HCT116 (cell line): ENCODE measurements at regions not wholly inside any gene's neighbourhood (a gene's known extent, or its start where the extent isn't known, plus 50 kb on each side); places are given as distances from the start of the nearest gene placed in this dataset.

Source experiments
- ATAC-seq: fragments of 200-7000 bp; cut with Tn5 transposase; 2 replicates; pipeline ENCODE4 v1.9.1; 2020; ENCODE audit warnings: mild to moderate bottlenecking, moderate library complexity
- BruUV-seq: library from RNA; stranded (reverse); fragments of 400-500 nt; replicated peaks from 2 replicates; lab custom pipeline; 2021; lab: Mats Ljungman, UMichigan
- CTCF ChIA-PET: fragments of 300-600 bp; sonication (Branson Sonifier 250); formaldehyde crosslinking; loops from one replicate; lab custom pipeline; 2021; ENCODE audit warnings: antibody characterized with exemption; lab: Charles Lee
- POLR2A ChIA-PET: fragments of 300-600, 350-600 bp; sonication (Branson Sonifier 250); formaldehyde crosslinking; loops from one replicate; lab custom pipeline; 2021; ENCODE audit warnings: antibody characterized with exemption; lab: Charles Lee
- RAD21 ChIA-PET, 2 experiments: fragments of 300-600 bp; sonication (Branson Sonifier 250); formaldehyde crosslinking; loops; one replicate each; lab custom pipeline; 2023; ENCODE audit warnings: low total read pairs in 2 of 2; ENCODE audit not compliant: uncharacterized antibody in 2 of 2, unreplicated experiment in 2 of 2, low non-redundant PET in 1 of 2; lab: Charles Lee
- DNase-seq: peaks from one replicate; pipeline ENCODE4 v3.0.0-alpha.2; 2010; ENCODE audit warnings: low read depth, low spot score
- H2AFZ ChIP-seq: fragments of 200-600 bp; shearing (Covaris generic), sonication (generic); 2 replicates; pipeline ENCODE4 v1.6.1; 2017; ENCODE audit warnings: low read depth, mixed run types, mixed read lengths, antibody characterized with exemption, low read length; ENCODE audit not compliant: poor library complexity, severe bottlenecking
- H3K27ac ChIP-seq: 2 replicates; pipeline ENCODE4 v1.5.1; 2012; ENCODE audit warnings: low read depth, low read length
- H3K27me3 ChIP-seq: fragments of 200-600 bp; sonication (generic); 2 replicates; pipeline ENCODE4 v1.6.1; 2016; ENCODE audit warnings: mixed run types, low read length, mixed read lengths; ENCODE audit not compliant: insufficient read depth
- H3K36me3 ChIP-seq, 2 experiments: fragments of 200-500 bp in 1 of 2; fragments of 200-600 bp in 1 of 2; sonication (Bioruptor generic) in 1 of 2; sonication (generic) in 1 of 2; 2 replicates each; pipeline versions ENCODE4 v1.5.1 to v1.6.1; 2014 to 2016; ENCODE audit warnings: low read length in 2 of 2, inconsistent platforms in 1 of 2, mixed read lengths in 1 of 2, mixed run types in 1 of 2; ENCODE audit not compliant: insufficient read depth in 2 of 2, control insufficient read depth in 1 of 2
- H3K4me1 ChIP-seq, 2 experiments: fragments of 200-600 bp in 1 of 2; sonication (generic) in 1 of 2; 2 replicates each; pipeline versions ENCODE4 v1.5.1 to v1.6.1; 2012 to 2017; ENCODE audit warnings: low read length in 2 of 2, inconsistent platforms in 1 of 2, mild to moderate bottlenecking in 1 of 2, mixed read lengths in 1 of 2, mixed run types in 1 of 2, moderate library complexity in 1 of 2; ENCODE audit not compliant: insufficient read depth in 2 of 2, control insufficient read depth in 1 of 2
- H3K4me2 ChIP-seq: fragments of 200-600 bp; sonication (generic); 2 replicates; pipeline ENCODE4 v1.6.1; 2017; ENCODE audit warnings: mixed run types, low read length, mixed read lengths
- H3K4me3 ChIP-seq, 2 experiments: fragments of 200-600 bp in 1 of 2; sonication (generic) in 1 of 2; replicated peaks in 1 of 2; 2 replicates each; pipeline ENCODE4 v1.5.1; 2011 to 2016; ENCODE audit warnings: low read length in 2 of 2, control low read depth in 1 of 2, low read depth in 1 of 2, mild to moderate bottlenecking in 1 of 2, mixed read lengths in 1 of 2, mixed run types in 1 of 2
- H3K79me2 ChIP-seq: fragments of 200-600 bp; sonication (generic); 2 replicates; pipeline ENCODE4 v1.6.1; 2017; ENCODE audit warnings: mild to moderate bottlenecking, mixed run types, low read length, moderate library complexity, mixed read lengths; ENCODE audit not compliant: insufficient read depth
- H3K9ac ChIP-seq: fragments of 200-600 bp; sonication (generic); 2 replicates; pipeline ENCODE4 v1.6.1; 2016; ENCODE audit warnings: low read length, mixed read lengths
- H3K9me2 ChIP-seq: fragments of 200-600 bp; sonication (generic), shearing (Covaris generic); 2 replicates; pipeline ENCODE4 v1.6.1; 2017; ENCODE audit warnings: mixed run types, mild to moderate bottlenecking, moderate library complexity; ENCODE audit not compliant: insufficient read depth
- H3K9me3 ChIP-seq, 2 experiments: fragments of 200-500 bp in 1 of 2; fragments of 200-600 bp in 1 of 2; sonication (Bioruptor generic) in 1 of 2; sonication (generic) in 1 of 2; 2 replicates each; pipeline ENCODE4 v1.6.1; 2014 to 2017; ENCODE audit warnings: low read length in 2 of 2, mixed read lengths in 2 of 2, inconsistent platforms in 1 of 2, low read depth in 1 of 2, mild to moderate bottlenecking in 1 of 2, mixed run types in 1 of 2, moderate library complexity in 1 of 2; ENCODE audit not compliant: control insufficient read depth in 1 of 2, insufficient read depth in 1 of 2
- H4K20me1 ChIP-seq: fragments of 200-600 bp; sonication (generic), shearing (Covaris generic); 2 replicates; pipeline ENCODE4 v1.6.1; 2017; ENCODE audit warnings: mixed run types, mild to moderate bottlenecking, moderate library complexity; ENCODE audit not compliant: insufficient read depth
- ATF3 ChIP-seq: IDR thresholded peaks from 2 replicates; pipeline ENCODE4 v1.6.1; 2012
- CBX3 ChIP-seq: IDR thresholded peaks from 2 replicates; pipeline ENCODE4 v1.6.1; 2012; ENCODE audit warnings: low read depth
- CEBPB ChIP-seq: IDR thresholded peaks from 2 replicates; pipeline ENCODE4 v1.6.1; 2012; ENCODE audit warnings: low read depth
- CTCF ChIP-seq, 3 experiments: fragments of 200-600 bp in 1 of 3; sonication (generic) in 1 of 3; IDR thresholded peaks in 2 of 3; conservative IDR thresholded peaks in 1 of 3; 2 replicates each; pipeline ENCODE4 v1.5.1; 2012 to 2017; ENCODE audit warnings: low read depth in 2 of 3, low read length in 2 of 3, antibody characterized with exemption in 1 of 3, borderline replicate concordance in 1 of 3, control low read depth in 1 of 3, mild to moderate bottlenecking in 1 of 3, mixed read lengths in 1 of 3, mixed run types in 1 of 3, moderate library complexity in 1 of 3; ENCODE audit not compliant: insufficient read depth in 1 of 3
- ELF1 ChIP-seq: IDR thresholded peaks from 2 replicates; pipeline ENCODE4 v1.6.1; 2012; ENCODE audit warnings: low read depth, borderline replicate concordance
- EZH2 ChIP-seq: fragments of 200-600 bp; sonication (generic); IDR thresholded peaks from 2 replicates; pipeline ENCODE4 v1.6.1; 2017; ENCODE audit warnings: antibody characterized with exemption, mixed run types
- EZH2phosphoT487 ChIP-seq: fragments of 200-600 bp; IDR thresholded peaks from 2 replicates; pipeline ENCODE4 v1.6.1; 2018; ENCODE audit warnings: antibody characterized with exemption, borderline replicate concordance
- MAX ChIP-seq: IDR thresholded peaks from 2 replicates; pipeline ENCODE4 v1.6.1; 2012
- POLR2A ChIP-seq: IDR thresholded peaks from 2 replicates; pipeline ENCODE4 v1.7.0; 2011; ENCODE audit warnings: borderline replicate concordance; ENCODE audit not compliant: insufficient read depth, insufficient read length; ENCODE audit errors: extremely low read depth
- SIN3A ChIP-seq: IDR thresholded peaks from 2 replicates; pipeline ENCODE4 v1.6.1; 2012; ENCODE audit warnings: low read depth
- SP1 ChIP-seq: IDR thresholded peaks from 2 replicates; pipeline ENCODE4 v1.6.1; 2012; ENCODE audit warnings: low read depth
- SRF ChIP-seq: IDR thresholded peaks from 2 replicates; pipeline ENCODE4 v1.6.1; 2012; ENCODE audit warnings: low read depth
- YY1 ChIP-seq: IDR thresholded peaks from 2 replicates; pipeline ENCODE4 v1.6.1; 2011; ENCODE audit warnings: low read length, low read depth, moderate library complexity, mild to moderate bottlenecking; ENCODE audit not compliant: insufficient replicate concordance; ENCODE audit errors: extremely low read depth
- ZFX ChIP-seq: fragments of 450-650 bp; IDR thresholded peaks from 2 replicates; pipeline ENCODE4 v1.6.1; 2017
- ZNF274 ChIP-seq: fragments of 200-500 bp; sonication (Bioruptor generic); IDR thresholded peaks from 2 replicates; pipeline ENCODE4 v1.6.1; 2014; ENCODE audit warnings: mild to moderate bottlenecking, low read depth, low read length, inconsistent platforms
- intact Hi-C: fragments of 100-400 bp; cut with micrococcal nuclease; formaldehyde crosslinking; loops from 2 replicates; pipeline ENCODE4 v1.10.0; 2022

- CTCF ChIA-PET = no interaction called here
- BruUV-seq = no TSS peak
Observed at GRCh38 chr4:115260195-115260594, 146.8 kb upstream of the NDST4 start.

GRCh38 chr4:115259642-115260041, 146.2 kb upstream of the NDST4 start:
- Histone ChIP-seq H3K4me1 (no peaks in the 10 kb centered on the region), H2AFZ (no peak overlapping the region), H3K27ac (no peak overlapping the region), H3K79me2 (no peaks in the 10 kb centered on the region), H3K9me3 (no peaks in the 10 kb centered on the region), H3K9ac (no peak overlapping the region), H3K4me3 (no peak overlapping the region), H3K27me3 (no peaks in the 10 kb centered on the region), H3K36me3 (no peaks in the 10 kb centered on the region), H3K4me2 (no peak overlapping the region), H4K20me1 (no peaks in the 10 kb centered on the region), H3K9me2 (no peaks in the 10 kb centered on the region)
- ATAC-seq (no peak), DNase-seq (no peak)
- ChIA-PET CTCF (no interaction called here), RAD21 (no interaction called here), POLR2A (no interaction called here)
- no TSS peak for BruUV-seq
- intact Hi-C loops = no loop called here
- no peak for TF ChIP-seq POLR2A
- TF ChIP-seq MAX = no peak
- TF ChIP-seq SP1 = no peak
- no peak for TF ChIP-seq CBX3
- no peak for TF ChIP-seq EZH2phosphoT487
- TF ChIP-seq CTCF (IDR thresholded peaks at IDR 0.05 in 2 of 3, conservative IDR thresholded peaks at IDR 0.05 in 1 of 3; ENCODE audit: borderline replicate concordance in 1 of 3, insufficient read depth in 1 of 3, low read depth in 2 of 3, low read length in 2 of 3) = no peak
- no peak for TF ChIP-seq EZH2
- no peak for TF ChIP-seq YY1
- TF ChIP-seq SRF = no peak
- no peak for TF ChIP-seq ZFX
- no peak for TF ChIP-seq ATF3
- no peak for TF ChIP-seq CEBPB
- no peak for TF ChIP-seq ZNF274

More at GRCh38 chr4:115260195-115260594, 146.8 kb upstream of the NDST4 start:
- Histone ChIP-seq H3K4me2 (no peak overlapping the region), H4K20me1 (no peaks in the 10 kb centered on the region), H2AFZ (no peak overlapping the region), H3K9me2 (no peaks in the 10 kb centered on the region)
- POLR2A ChIA-PET = no interaction called here
- intact Hi-C loops = no loop called here
- TF ChIP-seq SIN3A (no peak), ELF1 (no peak), CTCF (IDR thresholded peaks at IDR 0.05 in 2 of 3, conservative IDR thresholded peaks at IDR 0.05 in 1 of 3; ENCODE audit: borderline replicate concordance in 1 of 3, insufficient read depth in 1 of 3, low read depth in 2 of 3, low read length in 2 of 3) (no peak), SP1 (no peak), EZH2 (no peak)
- TF ChIP-seq, all 23 proteins: peak for 0
- Histone ChIP-seq H3K9ac (no peak overlapping the region), H3K27ac (no peak overlapping the region), H3K4me3 (no peak overlapping the region), H3K9me3 (no peaks in the 10 kb centered on the region), H3K27me3 (no peaks in the 10 kb centered on the region), H3K4me1 (no peaks in the 10 kb centered on the region), H3K36me3 (no peaks in the 10 kb centered on the region), H3K79me2 (no peaks in the 10 kb centered on the region)
- ATAC-seq (no peak), DNase-seq (no peak)
- RAD21 ChIA-PET = no interaction called here
